SK-N-SH (cell line): ENCODE measurements at regions not wholly inside any gene's neighbourhood (a gene's known extent, or its start where the extent isn't known, plus 50 kb on each side); places are given as distances from the start of the nearest gene placed in this dataset.

ENCODE experiments used
- CTCF ChIA-PET: fragments of 300-600, 350-600 bp; formaldehyde crosslinking; extraction: SDS; loops from one replicate; lab custom pipeline; 2021; lab: Yijun Ruan, JAX
- POLR2A ChIA-PET: fragments of 350-600 bp; sonication (Branson Sonifier 250); formaldehyde crosslinking; extraction: SDS; loops from one replicate; lab custom pipeline; 2020; ENCODE audit warnings: antibody characterized with exemption, inconsistent platforms; lab: Yijun Ruan, JAX
- DNase-seq: peaks from one replicate; pipeline ENCODE4 v3.0.0; 2012
- H2AFZ ChIP-seq: fragments of 200-600 bp; sonication (generic); 2 replicates; pipeline ENCODE4 v1.8.1; 2016; ENCODE audit warnings: antibody characterized with exemption, mild to moderate bottlenecking, low read depth
- H3F3A ChIP-seq: fragments of 200-600 bp; sonication (generic); replicated peaks from 2 replicates; pipeline ENCODE3; 2016; ENCODE audit warnings: antibody characterized with exemption, mild to moderate bottlenecking; ENCODE audit not compliant: insufficient read depth
- H3K27ac ChIP-seq, 2 experiments: fragments of 200-500 bp in 1 of 2; fragments of 200-600 bp in 1 of 2; sonication (Bioruptor generic) in 1 of 2; sonication (generic), shearing (Covaris generic) in 1 of 2; 2 replicates each; pipeline versions ENCODE4 v1.5.1 to v1.6.1; 2014 to 2016; ENCODE audit warnings: low read depth in 2 of 2, inconsistent platforms in 1 of 2, low read length in 1 of 2, mild to moderate bottlenecking in 1 of 2, mixed read lengths in 1 of 2
- H3K27me3 ChIP-seq: fragments of 200-600 bp; sonication (generic), shearing (Covaris generic); 2 replicates; pipeline ENCODE4 v1.6.1; 2016; ENCODE audit warnings: mixed run types; ENCODE audit not compliant: insufficient read depth
- H3K36me3 ChIP-seq, 2 experiments: fragments of 200-500 bp in 1 of 2; fragments of 200-600 bp in 1 of 2; sonication (Bioruptor generic) in 1 of 2; sonication (generic) in 1 of 2; replicated peaks in 1 of 2; 2 replicates each; pipeline versions ENCODE3 to v1.5.1; 2014 to 2016; ENCODE audit warnings: low read length in 1 of 2, mild to moderate bottlenecking in 1 of 2; ENCODE audit not compliant: insufficient read depth in 2 of 2, control insufficient read depth in 1 of 2
- H3K4me1 ChIP-seq, 2 experiments: fragments of 200-500 bp in 1 of 2; fragments of 200-600 bp in 1 of 2; sonication (Bioruptor generic) in 1 of 2; sonication (generic), shearing (Covaris generic) in 1 of 2; 2 replicates each; pipeline versions ENCODE4 v1.5.1 to v1.6.1; 2014 to 2016; ENCODE audit warnings: low read depth in 1 of 2, low read length in 1 of 2, mixed run types in 1 of 2; ENCODE audit not compliant: insufficient read depth in 2 of 2, control insufficient read depth in 1 of 2
- H3K4me2 ChIP-seq: fragments of 200-600 bp; sonication (generic), shearing (Covaris generic); 2 replicates; pipeline ENCODE4 v1.6.1; 2017; ENCODE audit warnings: mixed run types
- H3K4me3 ChIP-seq, 2 experiments: fragments of 200-500 bp in 1 of 2; fragments of 200-600 bp in 1 of 2; sonication (Bioruptor generic) in 1 of 2; sonication (generic), shearing (Covaris generic) in 1 of 2; 2 replicates each; pipeline versions ENCODE4 v1.5.1 to v1.8.1; 2014 to 2016; ENCODE audit warnings: low read depth in 2 of 2, inconsistent platforms in 1 of 2, low read length in 1 of 2, mild to moderate bottlenecking in 1 of 2, mixed read lengths in 1 of 2, moderate library complexity in 1 of 2
- H3K79me2 ChIP-seq: fragments of 200-600 bp; sonication (generic); 2 replicates; pipeline ENCODE4 v1.8.1; 2017; ENCODE audit warnings: mild to moderate bottlenecking; ENCODE audit not compliant: insufficient read depth
- H3K9ac ChIP-seq: fragments of 200-600 bp; sonication (generic); 2 replicates; pipeline ENCODE4 v1.6.1; 2017; ENCODE audit warnings: mixed run types
- H3K9me2 ChIP-seq: fragments of 200-600 bp; sonication (generic); 2 replicates; pipeline ENCODE4 v1.6.1; 2017; ENCODE audit warnings: mixed run types
- H3K9me3 ChIP-seq: fragments of 200-600 bp; sonication (generic); 2 replicates; pipeline ENCODE4 v1.6.1; 2017; ENCODE audit warnings: mixed run types, mild to moderate bottlenecking, moderate library complexity
- H4K20me1 ChIP-seq: fragments of 200-600 bp; sonication (generic); 2 replicates; pipeline ENCODE4 v1.6.1; 2017; ENCODE audit warnings: mild to moderate bottlenecking, mixed run types; ENCODE audit not compliant: insufficient read depth
- CHD2 ChIP-seq: fragments of 150-350 bp; IDR thresholded peaks from 2 replicates; pipeline ENCODE4 v1.6.1; 2018; ENCODE audit warnings: low read length; ENCODE audit not compliant: partially characterized antibody
- EZH2phosphoT487 ChIP-seq: fragments of 200-600 bp; sonication (generic); IDR thresholded peaks from 2 replicates; pipeline ENCODE4 v1.6.1; 2017; ENCODE audit warnings: low read depth, mixed run types, mild to moderate bottlenecking, antibody characterized with exemption, moderate library complexity, borderline replicate concordance
- FOSL2 ChIP-seq: IDR thresholded peaks from 2 replicates; pipeline ENCODE4 v1.4.0; 2012; ENCODE audit warnings: low read depth, mild to moderate bottlenecking, moderate library complexity, borderline replicate concordance
- FOXJ3 ChIP-seq: sonication (generic); formaldehyde crosslinking; IDR thresholded peaks from 2 replicates; pipeline ENCODE4 v1.5.1; 2020; ENCODE audit warnings: mild to moderate bottlenecking, missing genetic modification reagents
- GATA2 ChIP-seq: sonication (generic); formaldehyde crosslinking; IDR thresholded peaks from 2 replicates; pipeline ENCODE4 v1.5.0; 2020; ENCODE audit warnings: mild to moderate bottlenecking, missing genetic modification reagents
- MAX ChIP-seq: IDR thresholded peaks from 2 replicates; pipeline ENCODE4 v1.4.0; 2012; ENCODE audit warnings: low read depth
- MEF2A ChIP-seq: IDR thresholded peaks from 2 replicates; pipeline ENCODE4 v1.4.0; 2012; ENCODE audit warnings: low read depth, borderline replicate concordance
- NRF1 ChIP-seq: IDR thresholded peaks from 2 replicates; pipeline ENCODE4 v1.6.1; 2012; ENCODE audit warnings: low read depth, mild to moderate bottlenecking, low read length
- PBX3 ChIP-seq: IDR thresholded peaks from 2 replicates; pipeline ENCODE4; 2012
- POLR2AphosphoS5 ChIP-seq: IDR thresholded peaks from 2 replicates; pipeline ENCODE4 v1.6.1; 2012; ENCODE audit warnings: low read depth, low read length
- RCOR1 ChIP-seq: fragments of 150-350 bp; IDR thresholded peaks from 2 replicates; pipeline ENCODE4 v1.6.1; 2017; ENCODE audit warnings: antibody characterized with exemption, low read length
- REST ChIP-seq: IDR thresholded peaks from 2 replicates; pipeline ENCODE4 v1.6.1; 2012; ENCODE audit warnings: mild to moderate bottlenecking, low read depth, low read length, moderate library complexity
- RXRA ChIP-seq: IDR thresholded peaks from 2 replicates; pipeline ENCODE4 v1.4.0; 2012; ENCODE audit warnings: low read depth, mild to moderate bottlenecking, borderline replicate concordance
- SIN3A ChIP-seq: IDR thresholded peaks from 2 replicates; pipeline ENCODE4 v1.6.1; 2012; ENCODE audit warnings: low read depth, mild to moderate bottlenecking, low read length, moderate library complexity, borderline replicate concordance
- SMC3 ChIP-seq: IDR thresholded peaks from 2 replicates; pipeline ENCODE4 v1.6.1; 2012; ENCODE audit warnings: low read depth, low read length, improper control_type of control experiment
- TCF12 ChIP-seq: IDR thresholded peaks from 2 replicates; pipeline ENCODE4 v1.4.0; 2012
- TEAD4 ChIP-seq: IDR thresholded peaks from 2 replicates; pipeline ENCODE4 v1.4.0; 2012; ENCODE audit warnings: mild to moderate bottlenecking, borderline replicate concordance; ENCODE audit not compliant: insufficient read depth
- YY1 ChIP-seq: IDR thresholded peaks from 2 replicates; pipeline ENCODE4 v1.4.0; 2012; ENCODE audit warnings: low read depth, mild to moderate bottlenecking
- WGBS: methylation state at CpG from one replicate; pipeline ENCODE4 v1.1.6; 2017; ENCODE audit warnings: low lambda C conversion rate; 5-methylcytosine and 5-hydroxymethylcytosine counted together
- TF ChIP-seq, protein P1 (sequence below): IDR thresholded peaks from 2 replicates; pipeline ENCODE4 v1.4.0; 2012; ENCODE audit warnings: low read depth, borderline replicate concordance
- TF ChIP-seq, protein P2 (sequence below): fragments of 200-600 bp; sonication (generic); IDR thresholded peaks from 2 replicates; pipeline ENCODE4 v1.6.1; 2017; ENCODE audit warnings: antibody characterized with exemption, mild to moderate bottlenecking, moderate library complexity

- Histone ChIP-seq H3K79me2 (no peaks in the 10 kb centered on the region), H3K9ac (no peak overlapping the region), H3K9me2 (no peaks in the 10 kb centered on the region), H3K9me3 (no peaks in the 10 kb centered on the region), H3K36me3 (no peaks in the 10 kb centered on the region), H3F3A (no peaks in the 10 kb centered on the region), H3K4me2 (no peak overlapping the region), H3K4me1 (no peaks in the 10 kb centered on the region), H3K27ac (no peak overlapping the region), H4K20me1 (no peaks in the 10 kb centered on the region), H2AFZ (no peak overlapping the region), H3K4me3 (no peak overlapping the region), H3K27me3 (no peaks in the 10 kb centered on the region)
- WGBS: 15% methylated on average over 3 of the region's 4 CpGs
- no peak for TF ChIP-seq TCF12
- no peak for TF ChIP-seq CHD2
- no peak for TF ChIP-seq FOXJ3
- TF ChIP-seq MEF2A: no peak
- TF ChIP-seq, protein P1, sequence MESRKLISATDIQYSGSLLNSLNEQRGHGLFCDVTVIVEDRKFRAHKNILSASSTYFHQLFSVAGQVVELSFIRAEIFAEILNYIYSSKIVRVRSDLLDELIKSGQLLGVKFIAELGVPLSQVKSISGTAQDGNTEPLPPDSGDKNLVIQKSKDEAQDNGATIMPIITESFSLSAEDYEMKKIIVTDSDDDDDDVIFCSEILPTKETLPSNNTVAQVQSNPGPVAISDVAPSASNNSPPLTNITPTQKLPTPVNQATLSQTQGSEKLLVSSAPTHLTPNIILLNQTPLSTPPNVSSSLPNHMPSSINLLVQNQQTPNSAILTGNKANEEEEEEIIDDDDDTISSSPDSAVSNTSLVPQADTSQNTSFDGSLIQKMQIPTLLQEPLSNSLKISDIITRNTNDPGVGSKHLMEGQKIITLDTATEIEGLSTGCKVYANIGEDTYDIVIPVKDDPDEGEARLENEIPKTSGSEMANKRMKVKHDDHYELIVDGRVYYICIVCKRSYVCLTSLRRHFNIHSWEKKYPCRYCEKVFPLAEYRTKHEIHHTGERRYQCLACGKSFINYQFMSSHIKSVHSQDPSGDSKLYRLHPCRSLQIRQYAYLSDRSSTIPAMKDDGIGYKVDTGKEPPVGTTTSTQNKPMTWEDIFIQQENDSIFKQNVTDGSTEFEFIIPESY: no peak
- CTCF ChIA-PET: no interaction called here
- no peak for DNase-seq
- POLR2A ChIA-PET: no interaction called here
These were observed 259.6 kb upstream of the CTNNB1 start for GRCh38 chr3:40939741-40940130.

DNA sequence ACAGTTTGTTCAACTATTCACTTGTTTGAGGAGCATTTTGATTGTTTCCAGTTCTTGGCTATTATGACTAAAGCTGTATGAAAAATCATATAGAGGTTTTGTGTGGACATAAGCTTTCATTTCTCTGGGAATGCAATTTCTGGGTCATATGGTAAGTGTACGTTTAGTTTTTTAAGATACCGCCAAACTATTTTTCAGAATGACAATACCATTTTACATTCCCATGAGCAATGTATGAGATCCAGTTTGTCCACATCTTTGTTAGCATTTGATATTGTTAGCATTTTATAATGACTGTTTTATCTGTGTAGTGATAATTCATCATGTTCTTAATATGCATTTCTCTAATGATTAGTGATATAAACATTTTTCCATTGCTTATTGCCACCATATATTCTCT, 258.7 kb upstream of the CTNNB1 start:
- no peak overlapping the region for H3K4me3 ChIP-seq
- H3K4me1 ChIP-seq: no peaks in the 10 kb centered on the region
- no peaks in the 10 kb centered on the region for H3K79me2 ChIP-seq
- ChIA-PET CTCF (no interaction called here), POLR2A (no interaction called here)
- no peaks in the 10 kb centered on the region for H3K27me3 ChIP-seq
- H3K9me2 ChIP-seq: no peaks in the 10 kb centered on the region
- H4K20me1 ChIP-seq: no peaks in the 10 kb centered on the region
- no peak overlapping the region for H3K27ac ChIP-seq
- no peak overlapping the region for H3K9ac ChIP-seq
- no peaks in the 10 kb centered on the region for H3F3A ChIP-seq
- H3K4me2 ChIP-seq: no peak overlapping the region
- H3K36me3 ChIP-seq: no peaks in the 10 kb centered on the region
- DNase-seq: no peak
- H2AFZ ChIP-seq: no peak overlapping the region
- no peaks in the 10 kb centered on the region for H3K9me3 ChIP-seq
- 72% methylated on average over 2 of the region's 2 CpGs for WGBS
- TF ChIP-seq YY1: no peak
- TF ChIP-seq FOSL2: no peak
- no peak for TF ChIP-seq SMC3
- no peak for TF ChIP-seq REST
- TF ChIP-seq MAX: no peak
- no peak for TF ChIP-seq NRF1
- no peak for TF ChIP-seq GATA2 (CRISPR knock-in tag)
- no peak for TF ChIP-seq RCOR1
- TF ChIP-seq TEAD4: no peak
- TF ChIP-seq, protein P2, sequence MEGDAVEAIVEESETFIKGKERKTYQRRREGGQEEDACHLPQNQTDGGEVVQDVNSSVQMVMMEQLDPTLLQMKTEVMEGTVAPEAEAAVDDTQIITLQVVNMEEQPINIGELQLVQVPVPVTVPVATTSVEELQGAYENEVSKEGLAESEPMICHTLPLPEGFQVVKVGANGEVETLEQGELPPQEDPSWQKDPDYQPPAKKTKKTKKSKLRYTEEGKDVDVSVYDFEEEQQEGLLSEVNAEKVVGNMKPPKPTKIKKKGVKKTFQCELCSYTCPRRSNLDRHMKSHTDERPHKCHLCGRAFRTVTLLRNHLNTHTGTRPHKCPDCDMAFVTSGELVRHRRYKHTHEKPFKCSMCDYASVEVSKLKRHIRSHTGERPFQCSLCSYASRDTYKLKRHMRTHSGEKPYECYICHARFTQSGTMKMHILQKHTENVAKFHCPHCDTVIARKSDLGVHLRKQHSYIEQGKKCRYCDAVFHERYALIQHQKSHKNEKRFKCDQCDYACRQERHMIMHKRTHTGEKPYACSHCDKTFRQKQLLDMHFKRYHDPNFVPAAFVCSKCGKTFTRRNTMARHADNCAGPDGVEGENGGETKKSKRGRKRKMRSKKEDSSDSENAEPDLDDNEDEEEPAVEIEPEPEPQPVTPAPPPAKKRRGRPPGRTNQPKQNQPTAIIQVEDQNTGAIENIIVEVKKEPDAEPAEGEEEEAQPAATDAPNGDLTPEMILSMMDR: no peak
- no peak for TF ChIP-seq RXRA
- TF ChIP-seq EZH2phosphoT487: no peak
- no peak for TF ChIP-seq PBX3
- no peak for TF ChIP-seq POLR2AphosphoS5
- no peak for TF ChIP-seq MEF2A
- no peak for TF ChIP-seq SIN3A
- TF ChIP-seq, all 33 proteins: peak for 0
